ENCODE measurements at regions not wholly inside any gene's neighbourhood (a gene's known extent, or its start where the extent isn't known, plus 50 kb on each side); places are given as distances from the start of the nearest gene placed in this dataset.

GRCh38 chr10:31751051-31751737 is 177.4 kb downstream of the ARHGAP12 start:
- ATAC-seq (ENCODE audit: insufficient read depth, low read depth) (no peak), DNase-seq (no peak)
- Histone ChIP-seq H2AFZ (ENCODE audit: low read depth, low read length) (no peak overlapping the region), H3K9ac (ENCODE audit: low read depth, low read length) (no peak overlapping the region), H3K36me3 (ENCODE audit: insufficient read depth, low read length) (no peaks in the 10 kb centered on the region), H3K9me3 (ENCODE audit: insufficient read depth, low read length, severe bottlenecking) (no peaks in the 10 kb centered on the region), H3K27ac (ENCODE audit: low read length) (no peak overlapping the region), H3K4me1 (ENCODE audit: insufficient read depth, low read length) (no peaks in the 10 kb centered on the region), H3K27me3 (ENCODE audit: insufficient read depth, low read length, poor library complexity) (no peaks in the 10 kb centered on the region), H4K20me1 (ENCODE audit: insufficient read depth, low read length) (no peaks in the 10 kb centered on the region), H3K4me2 (ENCODE audit: insufficient read depth, low read length) (no peak overlapping the region), H3K4me3 (ENCODE audit: low read depth in 1 of 2, low read length in 2 of 2) (no peak overlapping the region), H3K79me2 (ENCODE audit: insufficient read depth, low read length) (no peaks in the 10 kb centered on the region)
- TF ChIP-seq EZH2 (IDR thresholded peaks at IDR 0.05; ENCODE audit: borderline replicate concordance, low read depth, low read length, severe bottlenecking) (no peak), CTCF (IDR thresholded peaks at IDR 0.05; ENCODE audit: borderline replicate concordance, extremely low read depth, low read length, poor library complexity, severe bottlenecking) (no peak)

DNA sequence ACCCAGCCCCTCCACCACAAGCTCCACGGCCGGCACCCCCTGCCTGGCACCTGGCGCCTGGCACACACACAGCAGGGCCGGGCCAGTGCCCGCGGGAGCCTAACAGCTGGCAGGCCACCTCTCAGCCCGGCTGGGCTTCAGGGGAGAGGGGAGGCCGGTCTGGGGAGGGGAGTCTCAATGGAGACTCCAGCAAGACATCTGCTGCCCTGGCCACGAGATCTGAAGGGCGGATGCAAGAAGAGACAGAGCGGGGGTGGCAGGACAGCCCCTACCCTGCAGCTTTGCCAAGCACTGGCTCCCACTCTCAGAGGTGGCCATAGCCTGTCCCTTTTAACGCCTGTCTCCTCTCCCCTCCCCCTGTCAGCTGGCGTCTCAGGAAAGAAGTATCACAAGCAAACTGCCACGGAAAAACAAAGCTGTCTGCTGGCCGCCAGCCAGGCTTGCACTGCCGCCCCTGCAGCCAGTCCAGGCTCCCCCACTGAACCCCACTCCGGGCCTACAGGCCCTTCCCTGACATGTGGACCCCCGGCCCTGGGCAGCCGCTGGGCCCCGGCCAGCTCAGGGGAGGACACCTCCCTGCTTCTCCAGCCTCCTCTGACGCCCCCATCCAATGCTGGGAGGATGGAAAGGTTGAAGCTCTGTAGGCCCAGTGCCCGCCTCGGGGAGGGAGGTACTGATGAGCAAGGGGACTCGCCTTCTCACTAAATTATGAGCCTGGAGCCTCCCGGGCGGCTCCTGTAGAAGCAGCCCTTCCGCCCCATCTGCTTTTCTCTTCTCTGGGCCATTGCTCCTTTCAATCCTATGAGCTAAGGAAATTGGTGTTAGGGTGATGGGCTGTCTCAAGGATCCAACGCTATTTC is 178.4 kb downstream of the ARHGAP12 start:
- ATAC-seq (ENCODE audit: insufficient read depth, low read depth) (no peak; the same call in 2 of the 3 replicates), DNase-seq (no peak)
- TF ChIP-seq EZH2 (IDR thresholded peaks at IDR 0.05; ENCODE audit: borderline replicate concordance, low read depth, low read length, severe bottlenecking) (no peak), CTCF (IDR thresholded peaks at IDR 0.05; ENCODE audit: borderline replicate concordance, extremely low read depth, low read length, poor library complexity, severe bottlenecking) (no peak)
- Histone ChIP-seq H3K4me1 (ENCODE audit: insufficient read depth, low read length) (no peaks in the 10 kb centered on the region), H3K36me3 (ENCODE audit: insufficient read depth, low read length) (no peaks in the 10 kb centered on the region), H3K79me2 (ENCODE audit: insufficient read depth, low read length) (no peaks in the 10 kb centered on the region), H3K9me3 (ENCODE audit: insufficient read depth, low read length, severe bottlenecking) (no peaks in the 10 kb centered on the region), H2AFZ (ENCODE audit: low read depth, low read length) (no peak overlapping the region), H3K4me3 (ENCODE audit: low read depth in 1 of 2, low read length in 2 of 2) (no peak overlapping the region), H3K4me2 (ENCODE audit: insufficient read depth, low read length) (no peak overlapping the region), H4K20me1 (ENCODE audit: insufficient read depth, low read length) (no peaks in the 10 kb centered on the region), H3K27me3 (ENCODE audit: insufficient read depth, low read length, poor library complexity) (no peaks in the 10 kb centered on the region), H3K9ac (ENCODE audit: low read depth, low read length) (no peak overlapping the region), H3K27ac (ENCODE audit: low read length) (no peak overlapping the region)

DNA sequence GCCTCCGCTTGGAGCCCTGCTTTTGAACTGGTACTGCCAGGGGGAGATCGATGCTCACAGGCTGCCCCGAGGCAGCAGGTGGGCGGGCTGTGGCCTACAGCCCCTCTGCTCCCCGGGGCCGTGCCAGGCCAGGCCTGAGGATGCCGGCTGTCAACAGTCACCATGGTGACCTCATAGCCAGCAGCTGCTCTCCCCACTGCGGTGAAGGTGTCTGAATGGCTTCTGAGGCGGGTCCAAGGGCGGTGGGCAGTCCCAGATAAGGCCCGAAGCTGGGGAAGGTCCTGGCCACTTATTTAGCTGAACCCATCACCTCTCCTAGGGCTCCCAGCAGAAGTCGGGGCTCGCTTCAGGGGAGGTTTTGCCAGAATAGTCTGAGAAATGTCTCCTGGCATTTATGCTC is 179.3 kb downstream of the ARHGAP12 start:
- H3K27ac ChIP-seq (ENCODE audit: low read length) = no peak overlapping the region
- no peaks in the 10 kb centered on the region for H3K79me2 ChIP-seq (ENCODE audit: insufficient read depth, low read length)
- TF ChIP-seq EZH2 (IDR thresholded peaks at IDR 0.05; ENCODE audit: borderline replicate concordance, low read depth, low read length, severe bottlenecking) (no peak), CTCF (IDR thresholded peaks at IDR 0.05; ENCODE audit: borderline replicate concordance, extremely low read depth, low read length, poor library complexity, severe bottlenecking) (no peak)
- no peak overlapping the region for H2AFZ ChIP-seq (ENCODE audit: low read depth, low read length)
- H3K36me3 ChIP-seq (ENCODE audit: insufficient read depth, low read length) = no peaks in the 10 kb centered on the region
- H3K9ac ChIP-seq (ENCODE audit: low read depth, low read length) = no peak overlapping the region
- H3K27me3 ChIP-seq (ENCODE audit: insufficient read depth, low read length, poor library complexity) = no peaks in the 10 kb centered on the region
- no peak overlapping the region for H3K4me2 ChIP-seq (ENCODE audit: insufficient read depth, low read length)
- ATAC-seq (ENCODE audit: insufficient read depth, low read depth) (no peak), DNase-seq (no peak)
- no peaks in the 10 kb centered on the region for H4K20me1 ChIP-seq (ENCODE audit: insufficient read depth, low read length)
- no peak overlapping the region for H3K4me3 ChIP-seq (ENCODE audit: low read depth in 1 of 2, low read length in 2 of 2)
- no peaks in the 10 kb centered on the region for H3K9me3 ChIP-seq (ENCODE audit: insufficient read depth, low read length, severe bottlenecking)
- no peaks in the 10 kb centered on the region for H3K4me1 ChIP-seq (ENCODE audit: insufficient read depth, low read length)
